ENCODE measurements at regions not wholly inside any gene's neighbourhood (a gene's known extent, or its start where the extent isn't known, plus 50 kb on each side); places are given as distances from the start of the nearest gene placed in this dataset.

- CTCF ChIA-PET = interaction anchor here (0.6 kb wide), 1 partner anchor 1100 kb away, joined by 3 read pairs; no protein-coding TSS in a partner anchor
- H4K20me1 ChIP-seq (ENCODE audit: insufficient read depth) = no peaks in the 10 kb centered on the region
- no peaks in the 10 kb centered on the region for H3F3A ChIP-seq (replicated peaks; ENCODE audit: insufficient read depth)
- H3K4me3 ChIP-seq (ENCODE audit: low read depth in 2 of 2, low read length in 1 of 2) = no peak overlapping the region
- H3K27ac ChIP-seq (ENCODE audit: low read depth in 2 of 2, low read length in 1 of 2) = no peak overlapping the region
- no peak for TF ChIP-seq EZH2phosphoT487 (IDR thresholded peaks at IDR 0.05; ENCODE audit: borderline replicate concordance, low read depth)
- TF ChIP-seq RXRA (IDR thresholded peaks at IDR 0.05; ENCODE audit: borderline replicate concordance, low read depth) = no peak
- no peak for TF ChIP-seq JUND (IDR thresholded peaks at IDR 0.05)
- TF ChIP-seq EP300 (IDR thresholded peaks at IDR 0.05; ENCODE audit: borderline replicate concordance in 1 of 2, low read depth in 1 of 2, low read length in 1 of 2) = no peak
- TF ChIP-seq RCOR1 (IDR thresholded peaks at IDR 0.05; ENCODE audit: low read length) = no peak
- no peak for TF ChIP-seq REST (IDR thresholded peaks at IDR 0.05; ENCODE audit: low read depth, low read length)
- no peak for TF ChIP-seq PBX3 (IDR thresholded peaks at IDR 0.05)
- no peak for TF ChIP-seq TAF1 (IDR thresholded peaks at IDR 0.05; ENCODE audit: borderline replicate concordance, low read depth, low read length)
- no peaks in the 10 kb centered on the region for H3K79me2 ChIP-seq (ENCODE audit: insufficient read depth)
- H3K4me2 ChIP-seq = no peak overlapping the region
- no peak overlapping the region for H2AFZ ChIP-seq (ENCODE audit: low read depth)
- no peaks in the 10 kb centered on the region for H3K9me2 ChIP-seq
- 70% methylated on average over 1 of the region's 1 CpG for WGBS (ENCODE audit: low lambda C conversion rate)
- H3K36me3 ChIP-seq (replicated peaks in 1 of 2; ENCODE audit: control insufficient read depth in 1 of 2, insufficient read depth in 2 of 2, low read length in 1 of 2) = no peaks in the 10 kb centered on the region
- POLR2A ChIA-PET = no interaction called here
- no peak for DNase-seq
- no peaks in the 10 kb centered on the region for H3K9me3 ChIP-seq
- no peaks in the 10 kb centered on the region for H3K27me3 ChIP-seq (ENCODE audit: insufficient read depth)
- no peak overlapping the region for H3K9ac ChIP-seq
- H3K4me1 ChIP-seq (ENCODE audit: control insufficient read depth in 1 of 2, insufficient read depth in 2 of 2, low read depth in 1 of 2, low read length in 1 of 2) = peaks cover 0 to 4% of the 10 kb centered on the region in 2 experiments; a peak in 1 of 4 replicates
Observed at GRCh38 chr2:66082581-66082980, 352.3 kb upstream of the MEIS1 start.

GRCh38 chr2:66080127-66080526 is 354.8 kb upstream of the MEIS1 start:
- H3K9me3 ChIP-seq = no peaks in the 10 kb centered on the region
- no peak overlapping the region for H3K27ac ChIP-seq (ENCODE audit: low read depth in 2 of 2, low read length in 1 of 2)
- no peaks in the 10 kb centered on the region for H3K9me2 ChIP-seq
- no peak overlapping the region for H3K9ac ChIP-seq
- 23% methylated on average over 5 of the region's 5 CpGs for WGBS (ENCODE audit: low lambda C conversion rate)
- no peaks in the 10 kb centered on the region for H3K36me3 ChIP-seq (replicated peaks in 1 of 2; ENCODE audit: control insufficient read depth in 1 of 2, insufficient read depth in 2 of 2, low read length in 1 of 2)
- TF ChIP-seq GATA2 (CRISPR knock-in tag; IDR thresholded peaks at IDR 0.05) = peak; percentile 30; the same call in 1 of the 2 replicates
- TF ChIP-seq GABPA (IDR thresholded peaks at IDR 0.05; ENCODE audit: low read depth) = no peak
- H2AFZ ChIP-seq (ENCODE audit: low read depth) = no peak overlapping the region
- DNase-seq = peak; percentile 16
- ChIA-PET POLR2A (no interaction called here), CTCF (interaction anchor here (0.5 to 1.3 kb wide), 3 partner anchors 27 to 347 kb away, joined by 3 to 4 read pairs (median 3); no protein-coding TSS in a partner anchor)
- no peaks in the 10 kb centered on the region for H4K20me1 ChIP-seq (ENCODE audit: insufficient read depth)
- peaks cover 0 to 4% of the 10 kb centered on the region in 2 experiments; a peak in 1 of 4 replicates for H3K4me1 ChIP-seq (ENCODE audit: control insufficient read depth in 1 of 2, insufficient read depth in 2 of 2, low read depth in 1 of 2, low read length in 1 of 2)
- H3K4me3 ChIP-seq (ENCODE audit: low read depth in 2 of 2, low read length in 1 of 2) = no peak overlapping the region
- no peak overlapping the region for H3K4me2 ChIP-seq
- no peaks in the 10 kb centered on the region for H3K27me3 ChIP-seq (ENCODE audit: insufficient read depth)
- H3F3A ChIP-seq (replicated peaks; ENCODE audit: insufficient read depth) = no peaks in the 10 kb centered on the region
- H3K79me2 ChIP-seq (ENCODE audit: insufficient read depth) = no peaks in the 10 kb centered on the region
